ENCODE measurements at regions not wholly inside any gene's neighbourhood (a gene's known extent, or its start where the extent isn't known, plus 50 kb on each side); places are given as distances from the start of the nearest gene placed in this dataset.

GRCh38 chr11:101182467-101182866 is 52.9 kb upstream of the PGR start:
- ATAC-seq (replicated peaks in 1 of 4) (no peak), DNase-seq (no peak)
- Histone ChIP-seq H3K4me3 (ENCODE audit: control insufficient read depth in 1 of 2, extremely low read depth in 1 of 2, low read length in 1 of 2) (no peak overlapping the region), H3K27me3 (replicated peaks in 1 of 2; ENCODE audit: control insufficient read depth in 2 of 2, extremely low read depth in 1 of 2, insufficient read depth in 2 of 2, low read length in 1 of 2) (no peaks in the 10 kb centered on the region), H3K4me1 (ENCODE audit: control insufficient read depth in 1 of 2, extremely low read depth in 1 of 2, insufficient read depth in 2 of 2, low read length in 2 of 2) (no peaks in the 10 kb centered on the region), H3K27ac (ENCODE audit: low read length) (no peak overlapping the region), H3K36me3 (ENCODE audit: control insufficient read depth in 2 of 2, extremely low read depth in 1 of 2, insufficient read depth in 1 of 2, low read length in 1 of 2) (no peaks in the 10 kb centered on the region), H3K9me3 (no peaks in the 10 kb centered on the region)
- WGBS (ENCODE audit: insufficient coverage) = no CpG with 5 or more reads among the region's 1 CpG
- ChIA-PET POLR2A (no interaction called here), CTCF (no interaction called here)
- Mint-ChIP-seq H3K4me3 (no peak overlapping the region), H3K4me1 (no peaks in the 10 kb centered on the region), H3K36me3 (no peaks in the 10 kb centered on the region), H3K27ac (no peak overlapping the region), H3K27me3 (no peaks in the 10 kb centered on the region), H3K9me3 (peaks cover 11 to 24% (median 12%) of the 10 kb centered on the region in 3 donors)

- H3K4me1 Mint-ChIP-seq = no peaks in the 10 kb centered on the region
- DNase-seq (no peak), ATAC-seq (replicated peaks in 1 of 4) (no peak)
- WGBS (ENCODE audit: insufficient coverage) = no CpG with 5 or more reads among the region's 1 CpG
- no peaks in the 10 kb centered on the region for H3K27me3 ChIP-seq (replicated peaks in 1 of 2; ENCODE audit: control insufficient read depth in 2 of 2, extremely low read depth in 1 of 2, insufficient read depth in 2 of 2, low read length in 1 of 2)
- no peaks in the 10 kb centered on the region for H3K36me3 ChIP-seq (ENCODE audit: control insufficient read depth in 2 of 2, extremely low read depth in 1 of 2, insufficient read depth in 1 of 2, low read length in 1 of 2)
- no peaks in the 10 kb centered on the region for H3K4me1 ChIP-seq (ENCODE audit: control insufficient read depth in 1 of 2, extremely low read depth in 1 of 2, insufficient read depth in 2 of 2, low read length in 2 of 2)
- H3K27ac Mint-ChIP-seq = no peak overlapping the region
- no peak overlapping the region for H3K4me3 ChIP-seq (ENCODE audit: control insufficient read depth in 1 of 2, extremely low read depth in 1 of 2, low read length in 1 of 2)
- no peak overlapping the region for H3K4me3 Mint-ChIP-seq
- no peaks in the 10 kb centered on the region for H3K9me3 ChIP-seq
- H3K36me3 Mint-ChIP-seq = no peaks in the 10 kb centered on the region
- CTCF ChIA-PET = no interaction called here
- peaks cover 8 to 19% (median 12%) of the 10 kb centered on the region in 3 donors for H3K9me3 Mint-ChIP-seq
- POLR2A ChIA-PET = no interaction called here
- no peak overlapping the region for H3K27ac ChIP-seq (ENCODE audit: low read length)
- H3K27me3 Mint-ChIP-seq = no peaks in the 10 kb centered on the region
Observed at GRCh38 chr11:101180481-101180880, 50.9 kb upstream of the PGR start.

Data from T-cell (primary cell).